Endodermal cell (in vitro differentiated cells): ENCODE measurements at regions not wholly inside any gene's neighbourhood (a gene's known extent, or its start where the extent isn't known, plus 50 kb on each side); places are given as distances from the start of the nearest gene placed in this dataset.
"Not testable (repeated sequence)": the region's sequence is repeated elsewhere in the genome, so short reads cannot be mapped to it uniquely, and the experiment has no call there.

ENCODE experiments used
- DNase-seq: peaks from one replicate; pipeline ENCODE4 v3.0.0-alpha.2; 2017
- H3K27ac ChIP-seq: 2 replicates; pipeline ENCODE4 v1.5.1; 2013; ENCODE audit warnings: mild to moderate bottlenecking, low read depth, low read length, moderate library complexity
- H3K27me3 ChIP-seq: 2 replicates; pipeline ENCODE4 v1.6.1; 2013; ENCODE audit warnings: mild to moderate bottlenecking, low read length, moderate library complexity; ENCODE audit not compliant: insufficient read depth, control insufficient read depth, poor library complexity, severe bottlenecking
- H3K36me3 ChIP-seq: 2 replicates; pipeline ENCODE4 v1.7.0; 2013; ENCODE audit warnings: mild to moderate bottlenecking, low read length, moderate library complexity; ENCODE audit not compliant: control insufficient read depth, insufficient read depth
- H3K4me1 ChIP-seq: one replicate; pipeline ENCODE4 v1.7.0; 2013; ENCODE audit warnings: low read length; ENCODE audit not compliant: control insufficient read depth, insufficient read depth
- H3K4me3 ChIP-seq: 2 replicates; pipeline ENCODE4 v1.5.1; 2013; ENCODE audit warnings: mild to moderate bottlenecking, low read length, moderate library complexity
- H3K9ac ChIP-seq: 2 replicates; pipeline ENCODE4 v1.6.1; 2013; ENCODE audit warnings: mild to moderate bottlenecking, low read length, moderate library complexity; ENCODE audit not compliant: poor library complexity, severe bottlenecking; ENCODE audit errors: extremely low read depth
- H3K9me3 ChIP-seq: 2 replicates; pipeline ENCODE4 v1.6.1; 2013; ENCODE audit warnings: mild to moderate bottlenecking, low read length, moderate library complexity; ENCODE audit not compliant: control insufficient read depth
- H3K27ac Mint-ChIP-seq: 2 replicates; pipeline ENCODE4 v1.8.0; 2020; ENCODE audit warnings: mixed read lengths
- H3K27me3 Mint-ChIP-seq: 2 replicates; pipeline ENCODE4 v1.8.0; 2021; ENCODE audit warnings: mild to moderate bottlenecking, mixed read lengths; ENCODE audit not compliant: insufficient read depth
- H3K36me3 Mint-ChIP-seq: 2 replicates; pipeline ENCODE4 v1.8.0; 2020; ENCODE audit warnings: low read depth, mixed read lengths
- H3K4me1 Mint-ChIP-seq: 2 replicates; pipeline ENCODE4 v1.8.0; 2020; ENCODE audit warnings: mixed read lengths
- H3K4me3 Mint-ChIP-seq: 2 replicates; pipeline ENCODE4 v1.8.0; 2020; ENCODE audit warnings: mild to moderate bottlenecking, moderate library complexity, mixed read lengths
- H3K9me3 Mint-ChIP-seq: 2 replicates; pipeline ENCODE4 v1.8.0; 2020; ENCODE audit warnings: mild to moderate bottlenecking, mixed read lengths
- CTCF ChIP-seq: fragments of 200-600 bp; sonication (generic); conservative IDR thresholded peaks from 2 replicates; pipeline ENCODE4 v1.5.0; 2021; ENCODE audit warnings: antibody characterized with exemption, mild to moderate bottlenecking
- WGBS, 2 experiments: methylation state at CpG; one replicate each; pipeline versions ENCODE4 v1.1.5 to v1.1.7; 2013; ENCODE audit warnings: missing lambda C conversion rate in 2 of 2, mixed read lengths in 1 of 2; ENCODE audit not compliant: insufficient coverage in 1 of 2, insufficient read length in 1 of 2; 5-methylcytosine and 5-hydroxymethylcytosine counted together

GRCh38 chr3:74137790-74138189 lies 476.7 kb downstream of the CNTN3 start:
- no peak overlapping the region for H3K27ac Mint-ChIP-seq
- Histone ChIP-seq H3K9ac (no peak overlapping the region), H3K4me3 (no peak overlapping the region), H3K27ac (no peak overlapping the region), H3K27me3 (no peaks in the 10 kb centered on the region), H3K36me3 (no peaks in the 10 kb centered on the region), H3K4me1 (no peaks in the 10 kb centered on the region), H3K9me3 (no peaks in the 10 kb centered on the region)
- no peak for TF ChIP-seq CTCF
- DNase-seq: no peak
- no peaks in the 10 kb centered on the region for H3K27me3 Mint-ChIP-seq
- H3K4me1 Mint-ChIP-seq: no peaks in the 10 kb centered on the region
- H3K9me3 Mint-ChIP-seq: no peaks in the 10 kb centered on the region
- no peaks in the 10 kb centered on the region for H3K36me3 Mint-ChIP-seq
- no peak overlapping the region for H3K4me3 Mint-ChIP-seq

GRCh38 chr3:74135808-74136207 lies 478.7 kb downstream of the CNTN3 start:
- TF ChIP-seq CTCF: no peak
- no peak overlapping the region for H3K27ac ChIP-seq
- H3K9ac ChIP-seq: no peak overlapping the region
- no peaks in the 10 kb centered on the region for H3K9me3 ChIP-seq
- no peaks in the 10 kb centered on the region for H3K36me3 ChIP-seq
- no peak overlapping the region for H3K4me3 Mint-ChIP-seq
- H3K27me3 ChIP-seq: no peaks in the 10 kb centered on the region
- no peaks in the 10 kb centered on the region for H3K4me1 ChIP-seq
- no peak overlapping the region for H3K4me3 ChIP-seq
- WGBS, 2 experiments: 89 to 96% methylated on average over 5 to 8 of the region's 8 CpGs
- H3K9me3 Mint-ChIP-seq: no peaks in the 10 kb centered on the region
- peaks cover 9% of the 10 kb centered on the region for H3K4me1 Mint-ChIP-seq
- H3K36me3 Mint-ChIP-seq: no peaks in the 10 kb centered on the region
- no peaks in the 10 kb centered on the region for H3K27me3 Mint-ChIP-seq
- no peak overlapping the region for H3K27ac Mint-ChIP-seq
- DNase-seq: no peak

GRCh38 chr3:74134831-74135230 lies 479.6 kb downstream of the CNTN3 start:
- H3K27ac Mint-ChIP-seq: no peak overlapping the region
- WGBS, 2 experiments: 88% methylated on average over 2 of the region's 2 CpGs; no CpG with 5 or more reads in 1 of the 2 experiments
- no peaks in the 10 kb centered on the region for H3K27me3 ChIP-seq
- H3K9me3 ChIP-seq: no peaks in the 10 kb centered on the region
- H3K27me3 Mint-ChIP-seq: no peaks in the 10 kb centered on the region
- no peaks in the 10 kb centered on the region for H3K36me3 Mint-ChIP-seq
- no peak overlapping the region for H3K4me3 ChIP-seq
- peaks cover 9% of the 10 kb centered on the region for H3K4me1 Mint-ChIP-seq
- H3K27ac ChIP-seq: no peak overlapping the region
- H3K36me3 ChIP-seq: no peaks in the 10 kb centered on the region
- no peaks in the 10 kb centered on the region for H3K9me3 Mint-ChIP-seq
- DNase-seq: no peak
- no peak overlapping the region for H3K9ac ChIP-seq
- no peaks in the 10 kb centered on the region for H3K4me1 ChIP-seq
- no peak overlapping the region for H3K4me3 Mint-ChIP-seq
- TF ChIP-seq CTCF: no peak

- not testable (repeated sequence) for H3K27ac ChIP-seq, H3K36me3 Mint-ChIP-seq, H3K9ac ChIP-seq, H3K9me3 ChIP-seq, H3K36me3 ChIP-seq, H3K4me3 Mint-ChIP-seq, H3K27ac Mint-ChIP-seq, H3K4me1 Mint-ChIP-seq, H3K9me3 Mint-ChIP-seq, H3K27me3 Mint-ChIP-seq, H3K4me3 ChIP-seq, H3K27me3 ChIP-seq, H3K4me1 ChIP-seq
- peak; percentile 61 for DNase-seq
- WGBS, 2 experiments: 84 to 88% methylated on average over 4 to 6 of the region's 6 CpGs
These were observed 482.7 kb downstream of the CNTN3 start for GRCh38 chr3:74131546-74132328.
